SK-N-SH treated with all-trans-retinoic acid at 6 μM for 48 hours (cell line): ENCODE measurements at regions not wholly inside any gene's neighbourhood (a gene's known extent, or its start where the extent isn't known, plus 50 kb on each side); places are given as distances from the start of the nearest gene placed in this dataset.
"Not testable (repeated sequence)": the region's sequence is repeated elsewhere in the genome, so short reads cannot be mapped to it uniquely, and the experiment has no call there.

Source experiments
- ATAC-seq: fragments of 200-7000 bp; cut with Tn5 transposase; 3 replicates; pipeline ENCODE4 v1.9.1; 2020; ENCODE audit warnings: mild to moderate bottlenecking, moderate library complexity
- ARNTL ChIP-seq: fragments of 450-650 bp; formaldehyde crosslinking; IDR thresholded peaks from 2 replicates; pipeline ENCODE4 v1.5.0; 2020; ENCODE audit warnings: low read depth, mild to moderate bottlenecking, moderate library complexity, borderline replicate concordance
- BACH2 ChIP-seq: fragments of 250-450 bp; sonication (Bioruptor Pico); IDR thresholded peaks from 2 replicates; pipeline ENCODE4 v1.9.0; 2021; ENCODE audit warnings: mild to moderate bottlenecking, borderline replicate concordance
- CSDC2 ChIP-seq: fragments of 250-450 bp; sonication (Bioruptor Pico); IDR thresholded peaks from 2 replicates; pipeline ENCODE4 v1.5.0; 2020; ENCODE audit warnings: mild to moderate bottlenecking, moderate library complexity
- ESRRG ChIP-seq: fragments of 250-450 bp; sonication (Bioruptor Pico); IDR thresholded peaks from 2 replicates; pipeline ENCODE4 v1.6.1; 2021; ENCODE audit warnings: mild to moderate bottlenecking
- GLIS3 ChIP-seq: fragments of 250-450 bp; sonication (Bioruptor Pico); IDR thresholded peaks from 2 replicates; pipeline ENCODE4 v1.5.0; 2020; ENCODE audit warnings: mild to moderate bottlenecking, moderate library complexity
- ISL1 ChIP-seq: fragments of 250-450 bp; sonication (Bioruptor Pico); IDR thresholded peaks from 2 replicates; pipeline ENCODE4 v2.1.2; 2022; ENCODE audit warnings: mild to moderate bottlenecking, moderate library complexity
- OSR1 ChIP-seq: fragments of 250-450 bp; sonication (Bioruptor Pico); IDR thresholded peaks from 2 replicates; pipeline ENCODE4 v1.8.0; 2022; ENCODE audit warnings: moderate library complexity, mild to moderate bottlenecking, inconsistent platforms
- PPARA ChIP-seq: fragments of 250-450 bp; sonication (Bioruptor Pico); IDR thresholded peaks from 2 replicates; pipeline ENCODE4 v1.5.0; 2020; ENCODE audit warnings: mild to moderate bottlenecking, borderline replicate concordance
- RARB ChIP-seq: fragments of 250-450 bp; sonication (Bioruptor Pico); IDR thresholded peaks from 2 replicates; pipeline ENCODE4 v1.8.0; 2021; ENCODE audit warnings: mild to moderate bottlenecking, moderate library complexity
- SNAI2 ChIP-seq: fragments of 250-450 bp; sonication (Bioruptor Pico); IDR thresholded peaks from 2 replicates; pipeline ENCODE4 v1.5.0; 2020; ENCODE audit warnings: mild to moderate bottlenecking, moderate library complexity
- TCF4 ChIP-seq: fragments of 250-450 bp; sonication (Bioruptor Pico); IDR thresholded peaks from 2 replicates; pipeline ENCODE4 v1.8.0; 2021; ENCODE audit warnings: mild to moderate bottlenecking, moderate library complexity, borderline replicate concordance
- ZC3H10 ChIP-seq: fragments of 250-450 bp; sonication (Bioruptor Pico); IDR thresholded peaks from 2 replicates; pipeline ENCODE4 v1.5.1; 2021; ENCODE audit warnings: mild to moderate bottlenecking, moderate library complexity
- ZFP3 ChIP-seq: fragments of 250-450 bp; sonication (Bioruptor Pico); IDR thresholded peaks from 2 replicates; pipeline ENCODE4 v1.5.0; 2020; ENCODE audit warnings: mild to moderate bottlenecking, moderate library complexity
- ZFP30 ChIP-seq: fragments of 450-650 bp; formaldehyde crosslinking; IDR thresholded peaks from 2 replicates; pipeline ENCODE4 v1.5.0; 2022; ENCODE audit warnings: mild to moderate bottlenecking, moderate library complexity
- ZNF565 ChIP-seq: fragments of 450-650 bp; formaldehyde crosslinking; conservative IDR thresholded peaks from 2 replicates; pipeline ENCODE4 v1.5.0; 2020; ENCODE audit warnings: low read depth, mild to moderate bottlenecking, moderate library complexity
- ZNF70 ChIP-seq: fragments of 450-650 bp; formaldehyde crosslinking; IDR thresholded peaks from 2 replicates; pipeline ENCODE4 v1.5.0; 2020; ENCODE audit warnings: mild to moderate bottlenecking, moderate library complexity
- ZNF8 ChIP-seq: fragments of 450-650 bp; formaldehyde crosslinking; IDR thresholded peaks from 2 replicates; pipeline ENCODE4 v1.5.0; 2020; ENCODE audit warnings: mild to moderate bottlenecking, moderate library complexity
- TF ChIP-seq, protein P1 (sequence below): fragments of 250-450 bp; sonication (Bioruptor Pico); IDR thresholded peaks from 2 replicates; pipeline ENCODE4 v1.8.0; 2020; ENCODE audit warnings: mild to moderate bottlenecking, moderate library complexity, borderline replicate concordance
- TF ChIP-seq, protein P2 (sequence below): fragments of 250-450 bp; sonication (Bioruptor Pico); IDR thresholded peaks from 2 replicates; pipeline ENCODE4 v1.8.0; 2021; ENCODE audit warnings: low read depth, mild to moderate bottlenecking, moderate library complexity, borderline replicate concordance
- TF ChIP-seq, protein P3 (sequence below): fragments of 250-450 bp; sonication (Bioruptor Pico); IDR thresholded peaks from 2 replicates; pipeline ENCODE4 v1.5.0; 2020; ENCODE audit warnings: mild to moderate bottlenecking, moderate library complexity
- TF ChIP-seq, protein P4 (sequence below): fragments of 250-450 bp; sonication (Bioruptor Pico); IDR thresholded peaks from 2 replicates; pipeline ENCODE4 v1.5.1; 2021; ENCODE audit warnings: mild to moderate bottlenecking, moderate library complexity
- TF ChIP-seq, protein P5 (sequence below): fragments of 250-450 bp; sonication (Bioruptor Pico); IDR thresholded peaks from 2 replicates; pipeline ENCODE4 v1.5.1; 2020; ENCODE audit warnings: low read depth, mild to moderate bottlenecking, moderate library complexity

DNA sequence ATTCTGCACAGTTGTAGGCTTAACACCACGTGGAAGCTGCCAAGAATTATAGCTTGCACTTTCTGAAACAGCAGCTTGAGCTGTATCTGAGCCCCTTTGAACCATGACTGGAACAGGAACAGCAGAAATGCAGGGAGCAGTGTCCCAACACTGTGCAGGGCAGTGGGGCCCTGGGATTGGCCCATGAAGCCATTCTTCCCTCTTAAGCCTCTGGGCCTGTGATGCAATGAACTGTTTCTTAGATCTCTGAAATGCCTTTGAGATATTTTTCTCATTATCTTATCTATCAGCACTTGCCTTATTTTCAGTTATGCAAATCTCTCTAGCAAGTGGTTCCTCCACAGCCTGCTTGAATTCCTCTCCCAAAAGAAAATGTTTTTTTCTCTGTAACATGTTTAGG lies 87.0 kb upstream of the MTAP start (continued):
- TF ChIP-seq, protein P1, sequence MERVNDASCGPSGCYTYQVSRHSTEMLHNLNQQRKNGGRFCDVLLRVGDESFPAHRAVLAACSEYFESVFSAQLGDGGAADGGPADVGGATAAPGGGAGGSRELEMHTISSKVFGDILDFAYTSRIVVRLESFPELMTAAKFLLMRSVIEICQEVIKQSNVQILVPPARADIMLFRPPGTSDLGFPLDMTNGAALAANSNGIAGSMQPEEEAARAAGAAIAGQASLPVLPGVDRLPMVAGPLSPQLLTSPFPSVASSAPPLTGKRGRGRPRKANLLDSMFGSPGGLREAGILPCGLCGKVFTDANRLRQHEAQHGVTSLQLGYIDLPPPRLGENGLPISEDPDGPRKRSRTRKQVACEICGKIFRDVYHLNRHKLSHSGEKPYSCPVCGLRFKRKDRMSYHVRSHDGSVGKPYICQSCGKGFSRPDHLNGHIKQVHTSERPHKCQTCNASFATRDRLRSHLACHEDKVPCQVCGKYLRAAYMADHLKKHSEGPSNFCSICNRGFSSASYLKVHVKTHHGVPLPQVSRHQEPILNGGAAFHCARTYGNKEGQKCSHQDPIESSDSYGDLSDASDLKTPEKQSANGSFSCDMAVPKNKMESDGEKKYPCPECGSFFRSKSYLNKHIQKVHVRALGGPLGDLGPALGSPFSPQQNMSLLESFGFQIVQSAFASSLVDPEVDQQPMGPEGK (CRISPR knock-in tag): no peak
- TF ChIP-seq PPARA: no peak
- no peak for TF ChIP-seq RARB (CRISPR knock-in tag)
- no peak for TF ChIP-seq BACH2
- no peak for TF ChIP-seq ZFP3 (CRISPR knock-in tag)
- no peak for TF ChIP-seq ZFP30
- TF ChIP-seq ESRRG (CRISPR knock-in tag): no peak
- no peak for TF ChIP-seq SNAI2 (CRISPR knock-in tag)
- TF ChIP-seq ZNF565 (CRISPR knock-in tag): no peak
- no peak for TF ChIP-seq ZNF70 (CRISPR knock-in tag)

DNA sequence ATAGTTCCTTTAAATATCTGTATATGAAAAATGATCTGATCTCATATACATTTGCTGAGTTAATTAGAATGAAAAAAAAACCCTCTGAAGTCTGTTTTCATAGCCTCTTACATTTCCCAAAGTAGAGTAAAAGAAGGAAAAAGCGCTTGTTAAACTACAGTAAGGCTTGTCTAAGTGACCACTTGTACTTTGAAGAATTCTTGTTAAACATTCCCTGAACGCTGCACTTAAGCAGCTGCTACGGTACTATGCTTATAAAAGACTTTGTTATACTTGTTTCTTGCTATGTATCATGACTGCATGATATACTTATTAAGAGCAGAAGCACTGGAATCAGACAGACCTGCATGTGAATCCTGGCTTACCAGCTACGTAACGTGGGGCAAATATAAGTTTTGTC lies 81.7 kb upstream of the MTAP start:
- TF ChIP-seq OSR1: no peak
- TF ChIP-seq, protein P2, sequence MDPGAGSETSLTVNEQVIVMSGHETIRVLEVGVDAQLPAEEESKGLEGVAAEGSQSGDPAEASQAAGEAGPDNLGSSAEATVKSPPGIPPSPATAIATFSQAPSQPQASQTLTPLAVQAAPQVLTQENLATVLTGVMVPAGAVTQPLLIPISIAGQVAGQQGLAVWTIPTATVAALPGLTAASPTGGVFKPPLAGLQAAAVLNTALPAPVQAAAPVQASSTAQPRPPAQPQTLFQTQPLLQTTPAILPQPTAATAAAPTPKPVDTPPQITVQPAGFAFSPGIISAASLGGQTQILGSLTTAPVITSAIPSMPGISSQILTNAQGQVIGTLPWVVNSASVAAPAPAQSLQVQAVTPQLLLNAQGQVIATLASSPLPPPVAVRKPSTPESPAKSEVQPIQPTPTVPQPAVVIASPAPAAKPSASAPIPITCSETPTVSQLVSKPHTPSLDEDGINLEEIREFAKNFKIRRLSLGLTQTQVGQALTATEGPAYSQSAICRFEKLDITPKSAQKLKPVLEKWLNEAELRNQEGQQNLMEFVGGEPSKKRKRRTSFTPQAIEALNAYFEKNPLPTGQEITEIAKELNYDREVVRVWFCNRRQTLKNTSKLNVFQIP (CRISPR knock-in tag): no peak
- TF ChIP-seq, protein P3, sequence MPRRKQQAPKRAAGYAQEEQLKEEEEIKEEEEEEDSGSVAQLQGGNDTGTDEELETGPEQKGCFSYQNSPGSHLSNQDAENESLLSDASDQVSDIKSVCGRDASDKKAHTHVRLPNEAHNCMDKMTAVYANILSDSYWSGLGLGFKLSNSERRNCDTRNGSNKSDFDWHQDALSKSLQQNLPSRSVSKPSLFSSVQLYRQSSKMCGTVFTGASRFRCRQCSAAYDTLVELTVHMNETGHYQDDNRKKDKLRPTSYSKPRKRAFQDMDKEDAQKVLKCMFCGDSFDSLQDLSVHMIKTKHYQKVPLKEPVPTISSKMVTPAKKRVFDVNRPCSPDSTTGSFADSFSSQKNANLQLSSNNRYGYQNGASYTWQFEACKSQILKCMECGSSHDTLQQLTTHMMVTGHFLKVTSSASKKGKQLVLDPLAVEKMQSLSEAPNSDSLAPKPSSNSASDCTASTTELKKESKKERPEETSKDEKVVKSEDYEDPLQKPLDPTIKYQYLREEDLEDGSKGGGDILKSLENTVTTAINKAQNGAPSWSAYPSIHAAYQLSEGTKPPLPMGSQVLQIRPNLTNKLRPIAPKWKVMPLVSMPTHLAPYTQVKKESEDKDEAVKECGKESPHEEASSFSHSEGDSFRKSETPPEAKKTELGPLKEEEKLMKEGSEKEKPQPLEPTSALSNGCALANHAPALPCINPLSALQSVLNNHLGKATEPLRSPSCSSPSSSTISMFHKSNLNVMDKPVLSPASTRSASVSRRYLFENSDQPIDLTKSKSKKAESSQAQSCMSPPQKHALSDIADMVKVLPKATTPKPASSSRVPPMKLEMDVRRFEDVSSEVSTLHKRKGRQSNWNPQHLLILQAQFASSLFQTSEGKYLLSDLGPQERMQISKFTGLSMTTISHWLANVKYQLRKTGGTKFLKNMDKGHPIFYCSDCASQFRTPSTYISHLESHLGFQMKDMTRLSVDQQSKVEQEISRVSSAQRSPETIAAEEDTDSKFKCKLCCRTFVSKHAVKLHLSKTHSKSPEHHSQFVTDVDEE (CRISPR knock-in tag): no peak
- TF ChIP-seq ZFP30: no peak
- no peak for TF ChIP-seq SNAI2 (CRISPR knock-in tag)
- TF ChIP-seq CSDC2: no peak
- TF ChIP-seq, protein P4, sequence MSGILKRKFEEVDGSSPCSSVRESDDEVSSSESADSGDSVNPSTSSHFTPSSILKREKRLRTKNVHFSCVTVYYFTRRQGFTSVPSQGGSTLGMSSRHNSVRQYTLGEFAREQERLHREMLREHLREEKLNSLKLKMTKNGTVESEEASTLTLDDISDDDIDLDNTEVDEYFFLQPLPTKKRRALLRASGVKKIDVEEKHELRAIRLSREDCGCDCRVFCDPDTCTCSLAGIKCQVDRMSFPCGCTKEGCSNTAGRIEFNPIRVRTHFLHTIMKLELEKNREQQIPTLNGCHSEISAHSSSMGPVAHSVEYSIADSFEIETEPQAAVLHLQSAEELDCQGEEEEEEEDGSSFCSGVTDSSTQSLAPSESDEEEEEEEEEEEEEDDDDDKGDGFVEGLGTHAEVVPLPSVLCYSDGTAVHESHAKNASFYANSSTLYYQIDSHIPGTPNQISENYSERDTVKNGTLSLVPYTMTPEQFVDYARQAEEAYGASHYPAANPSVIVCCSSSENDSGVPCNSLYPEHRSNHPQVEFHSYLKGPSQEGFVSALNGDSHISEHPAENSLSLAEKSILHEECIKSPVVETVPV (CRISPR knock-in tag): no peak
- TF ChIP-seq ZNF70 (CRISPR knock-in tag): no peak
- TF ChIP-seq ZNF8: no peak
- TF ChIP-seq RARB (CRISPR knock-in tag): no peak
- no peak for TF ChIP-seq ARNTL (CRISPR knock-in tag)
- no peak for TF ChIP-seq ESRRG (CRISPR knock-in tag)
- TF ChIP-seq GLIS3 (CRISPR knock-in tag): no peak
- TF ChIP-seq BACH2: no peak
- TF ChIP-seq, protein P5, sequence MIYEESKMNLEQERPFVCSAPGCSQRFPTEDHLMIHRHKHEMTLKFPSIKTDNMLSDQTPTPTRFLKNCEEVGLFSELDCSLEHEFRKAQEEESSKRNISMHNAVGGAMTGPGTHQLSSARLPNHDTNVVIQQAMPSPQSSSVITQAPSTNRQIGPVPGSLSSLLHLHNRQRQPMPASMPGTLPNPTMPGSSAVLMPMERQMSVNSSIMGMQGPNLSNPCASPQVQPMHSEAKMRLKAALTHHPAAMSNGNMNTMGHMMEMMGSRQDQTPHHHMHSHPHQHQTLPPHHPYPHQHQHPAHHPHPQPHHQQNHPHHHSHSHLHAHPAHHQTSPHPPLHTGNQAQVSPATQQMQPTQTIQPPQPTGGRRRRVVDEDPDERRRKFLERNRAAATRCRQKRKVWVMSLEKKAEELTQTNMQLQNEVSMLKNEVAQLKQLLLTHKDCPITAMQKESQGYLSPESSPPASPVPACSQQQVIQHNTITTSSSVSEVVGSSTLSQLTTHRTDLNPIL: no peak
- TF ChIP-seq ZNF565 (CRISPR knock-in tag): no peak
- no peak for TF ChIP-seq ISL1 (CRISPR knock-in tag)
- no peak for TF ChIP-seq ZC3H10 (CRISPR knock-in tag)
- no peak for TF ChIP-seq TCF4 (CRISPR knock-in tag)
- TF ChIP-seq PPARA: no peak
- no peak for ATAC-seq

DNA sequence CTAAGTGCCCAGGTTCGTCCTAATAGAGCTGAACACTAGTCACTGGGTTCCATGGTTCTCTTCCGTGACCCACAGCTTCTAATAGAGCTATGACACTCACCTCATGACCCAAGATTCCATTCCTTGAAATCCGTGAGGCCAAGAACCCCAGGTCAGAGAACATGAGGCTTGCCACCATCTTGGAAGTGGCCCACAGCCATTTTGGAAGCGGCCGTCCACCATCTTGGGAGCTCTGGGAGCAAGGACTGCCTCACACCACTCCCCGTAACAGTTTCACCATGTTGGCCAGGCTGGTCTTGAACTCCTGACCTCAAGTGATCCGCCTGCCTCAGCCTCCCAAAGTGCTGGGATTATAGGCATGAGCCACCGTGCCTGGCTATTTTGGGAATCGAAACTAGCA lies 75.0 kb upstream of the MTAP start:
- ATAC-seq: not testable (repeated sequence)

DNA sequence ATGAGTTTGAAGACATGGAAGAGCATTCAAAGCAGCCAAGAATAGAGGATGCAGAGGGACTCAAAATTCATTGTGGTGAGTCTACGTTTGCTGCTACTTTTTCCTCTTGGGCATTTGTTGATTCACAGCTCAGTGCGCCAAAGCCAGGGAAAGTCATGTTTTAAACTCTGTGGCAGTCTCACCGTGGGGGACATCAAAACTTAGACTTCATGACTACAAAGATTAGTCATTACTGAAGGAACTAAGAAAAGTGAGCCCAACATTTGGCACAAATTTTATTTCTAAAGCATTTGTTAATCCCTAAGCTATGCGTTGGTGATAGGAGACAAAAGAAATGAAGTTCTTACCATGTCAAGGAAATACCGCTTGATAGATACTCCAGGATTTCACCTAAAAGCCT lies 73.7 kb upstream of the MTAP start:
- ATAC-seq: no peak
- TF ChIP-seq, protein P1 (CRISPR knock-in tag): no peak
- TF ChIP-seq TCF4 (CRISPR knock-in tag): no peak
